Stimulated activated naive B cell treated with anti-CD40 and anti-IgM and Interleukin-4, amounts not matched to agents 10 μg/mL and 1 μg/mL and 100 μg/mL, for 72 hours (primary cell): ENCODE measurements at regions not wholly inside any gene's neighbourhood (a gene's known extent, or its start where the extent isn't known, plus 50 kb on each side); places are given as distances from the start of the nearest gene placed in this dataset.

Experiments
- ATAC-seq, 2 donors: fragments of 150-1000 bp; cut with Tn5 transposase; replicated peaks; 2 replicates each; pipeline ENCODE4 v1.10.0; 2021; ENCODE audit warnings: moderate library complexity in 1 of 2
- DNase-seq: peaks from one replicate; pipeline ENCODE4 v3.0.0; 2021
- H3K27ac Mint-ChIP-seq: one replicate; pipeline ENCODE4 v1.8.0; 2022; ENCODE audit warnings: mild to moderate bottlenecking, mixed read lengths
- H3K27me3 Mint-ChIP-seq, 2 donors: one replicate each; pipeline ENCODE4 v1.8.0; 2022; ENCODE audit warnings: mixed read lengths in 2 of 2
- H3K36me3 Mint-ChIP-seq, 2 donors: one replicate each; pipeline ENCODE4 v1.8.0; 2022; ENCODE audit warnings: mixed read lengths in 2 of 2, mild to moderate bottlenecking in 1 of 2
- H3K4me1 Mint-ChIP-seq, 2 donors: one replicate each; pipeline ENCODE4 v1.8.0; 2022; ENCODE audit warnings: mixed read lengths in 2 of 2, mild to moderate bottlenecking in 1 of 2
- H3K4me3 Mint-ChIP-seq, 2 donors: one replicate each; pipeline ENCODE4 v1.8.0; 2022; ENCODE audit warnings: mild to moderate bottlenecking in 2 of 2, mixed read lengths in 2 of 2, moderate library complexity in 1 of 2
- H3K9me3 Mint-ChIP-seq, 2 donors: one replicate each; pipeline ENCODE4 v1.8.0; 2022; ENCODE audit warnings: mixed read lengths in 2 of 2, mild to moderate bottlenecking in 1 of 2

DNA sequence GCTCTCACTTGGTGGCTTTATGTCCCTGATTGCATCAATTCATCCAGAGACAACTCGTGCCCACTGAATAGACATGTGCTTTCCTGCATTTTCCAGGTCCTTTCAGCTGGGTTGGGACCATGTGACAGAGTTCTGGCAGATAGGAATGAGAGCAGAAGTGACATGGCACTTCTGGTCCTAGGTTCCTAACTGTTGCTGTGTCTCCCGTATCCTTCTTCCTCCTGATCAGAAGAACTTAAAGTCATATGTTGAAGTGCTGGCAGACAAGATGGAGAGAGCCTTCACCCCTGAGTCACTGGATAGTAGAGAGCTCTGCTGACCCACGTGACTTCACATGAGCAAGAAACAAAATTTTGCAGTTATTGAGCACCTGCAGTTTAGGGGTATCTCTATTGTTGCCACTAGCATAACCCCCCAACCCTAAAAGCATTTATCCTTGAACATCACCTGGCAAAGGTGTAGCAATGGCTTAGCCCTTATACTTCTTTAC lies 80.0 kb downstream of the NREP start:
- ATAC-seq (no peak), DNase-seq (no peak)
- Mint-ChIP-seq H3K27me3 (no peaks in the 10 kb centered on the region), H3K4me3 (no peak overlapping the region), H3K4me1 (no peaks in the 10 kb centered on the region), H3K27ac (no peak overlapping the region), H3K36me3 (no peaks in the 10 kb centered on the region), H3K9me3 (no peaks in the 10 kb centered on the region)

DNA sequence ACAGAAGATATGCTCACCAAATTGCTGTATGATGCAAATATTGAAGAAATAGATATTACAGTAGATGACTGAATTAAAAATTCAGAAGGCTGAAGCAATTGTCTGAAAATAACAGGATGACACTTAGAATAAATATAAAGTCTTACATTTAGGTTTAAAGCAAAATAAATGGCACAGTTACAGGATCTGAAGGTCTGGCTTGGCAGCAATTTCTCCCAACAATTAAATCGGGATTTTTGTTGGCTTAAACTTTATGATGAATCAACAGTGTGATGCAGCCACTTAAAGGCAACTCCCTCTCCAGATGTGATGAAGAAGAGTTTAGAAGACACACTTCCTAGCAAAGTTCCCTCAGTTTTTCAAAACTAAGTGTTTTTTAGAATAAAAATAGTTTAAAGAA lies 80.5 kb downstream of the NREP start:
- Mint-ChIP-seq H3K27ac (no peak overlapping the region), H3K27me3 (no peaks in the 10 kb centered on the region), H3K36me3 (no peaks in the 10 kb centered on the region), H3K9me3 (no peaks in the 10 kb centered on the region), H3K4me1 (no peaks in the 10 kb centered on the region), H3K4me3 (no peak overlapping the region)
- DNase-seq (no peak), ATAC-seq (no peak)

DNA sequence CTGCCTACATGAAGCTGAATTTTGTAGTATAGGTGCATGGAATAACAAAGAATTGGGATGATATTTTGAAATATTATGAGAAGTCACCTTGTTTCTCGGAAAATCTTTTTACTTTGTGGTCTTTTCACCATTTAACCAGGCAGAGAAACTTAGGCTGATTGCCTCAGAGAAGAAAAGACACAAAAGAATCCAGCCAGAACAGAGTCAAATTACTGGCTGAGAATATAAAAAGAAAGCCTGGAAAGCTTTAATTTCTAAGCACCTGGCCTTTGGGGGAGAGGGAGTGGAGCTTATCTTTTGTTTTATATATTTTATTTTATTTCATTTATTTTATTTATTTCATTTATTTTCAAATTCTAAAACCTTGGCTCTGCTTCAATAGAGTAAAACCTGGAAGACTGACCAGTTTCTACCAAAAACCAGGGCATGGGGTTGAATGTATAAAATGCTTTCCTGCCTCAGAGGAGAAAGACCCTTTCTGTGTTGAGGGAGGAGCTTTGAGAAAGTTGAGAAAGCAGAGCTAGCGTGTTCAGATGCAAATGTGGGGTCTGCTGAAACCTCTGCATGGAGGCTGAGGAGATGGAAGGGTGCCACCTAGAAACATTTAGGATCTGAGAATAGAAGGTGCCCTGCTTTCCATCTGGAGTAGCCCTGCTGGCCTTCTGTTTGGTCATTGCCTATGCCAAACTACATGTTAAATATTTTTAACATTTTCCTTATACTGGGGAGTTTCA lies 81.6 kb downstream of the NREP start:
- H3K27me3 Mint-ChIP-seq = no peaks in the 10 kb centered on the region
- DNase-seq = no peak

GRCh38 chr5:111673891-111674626 lies 82.9 kb downstream of the NREP start:
- H3K27me3 Mint-ChIP-seq = no peaks in the 10 kb centered on the region
- DNase-seq (no peak), ATAC-seq (no peak)
- H3K4me1 Mint-ChIP-seq = no peaks in the 10 kb centered on the region
- no peaks in the 10 kb centered on the region for H3K36me3 Mint-ChIP-seq
- no peak overlapping the region for H3K27ac Mint-ChIP-seq
- H3K9me3 Mint-ChIP-seq = no peaks in the 10 kb centered on the region
- no peak overlapping the region for H3K4me3 Mint-ChIP-seq

More for the DNA sequence above, 81.6 kb downstream of the NREP start:
- Mint-ChIP-seq H3K4me3 (no peak overlapping the region), H3K27ac (no peak overlapping the region), H3K4me1 (no peaks in the 10 kb centered on the region), H3K36me3 (no peaks in the 10 kb centered on the region), H3K9me3 (no peaks in the 10 kb centered on the region)
- ATAC-seq = no peak

GRCh38 chr5:111672099-111672498 lies 84.9 kb downstream of the NREP start:
- DNase-seq (no peak), ATAC-seq (no peak)
- no peak overlapping the region for H3K4me3 Mint-ChIP-seq
- H3K36me3 Mint-ChIP-seq = no peaks in the 10 kb centered on the region
- no peaks in the 10 kb centered on the region for H3K9me3 Mint-ChIP-seq
- no peaks in the 10 kb centered on the region for H3K4me1 Mint-ChIP-seq
- no peak overlapping the region for H3K27ac Mint-ChIP-seq
- H3K27me3 Mint-ChIP-seq = no peaks in the 10 kb centered on the region

- DNase-seq (no peak), ATAC-seq (no peak)
- Mint-ChIP-seq H3K4me3 (no peak overlapping the region), H3K27me3 (no peaks in the 10 kb centered on the region), H3K36me3 (no peaks in the 10 kb centered on the region), H3K9me3 (no peaks in the 10 kb centered on the region), H3K4me1 (no peaks in the 10 kb centered on the region), H3K27ac (no peak overlapping the region)
Observed at GRCh38 chr5:111670826-111671492, 86.0 kb downstream of the NREP start.

DNA sequence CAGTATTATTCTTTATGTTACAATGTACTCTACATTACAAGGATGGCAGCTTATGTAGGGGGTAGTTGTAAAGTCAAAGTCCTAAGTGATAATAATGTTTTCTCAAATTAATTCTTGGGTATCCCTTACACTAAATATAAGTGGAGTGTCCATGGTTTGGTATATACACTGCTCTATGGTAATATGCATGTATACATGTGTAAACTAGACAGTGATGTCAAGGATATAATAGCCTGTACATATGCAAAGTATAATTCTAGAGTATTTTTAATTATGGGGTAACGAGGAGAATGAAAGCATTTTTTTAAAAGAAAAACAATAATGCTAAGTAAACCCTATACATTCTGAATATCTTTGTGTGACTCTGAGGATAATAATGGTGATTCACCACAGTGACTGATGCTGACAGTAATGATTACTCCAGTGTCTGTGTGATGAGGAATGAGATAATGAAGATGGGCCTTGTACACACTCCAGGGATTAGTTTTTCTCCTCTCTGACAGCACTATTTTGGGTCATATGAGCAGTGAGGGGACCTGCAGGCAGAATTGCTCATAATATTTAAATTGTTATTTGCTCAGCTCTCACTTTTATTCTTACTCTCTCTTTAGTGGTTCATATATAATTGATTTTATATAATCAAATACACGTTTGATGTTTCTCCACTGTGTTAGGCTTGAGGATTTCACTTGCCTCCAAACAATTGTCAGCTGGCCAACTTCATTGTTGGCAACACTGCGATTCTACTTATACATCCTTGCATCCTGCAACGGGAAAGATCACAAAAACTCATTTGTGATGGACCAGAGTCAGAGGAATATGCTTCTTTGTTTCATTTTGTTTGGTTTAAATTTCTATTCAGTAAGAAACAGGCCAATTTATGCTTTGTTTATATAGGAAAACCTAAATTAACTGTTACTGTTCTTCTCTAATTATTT lies 88.2 kb downstream of the NREP start:
- DNase-seq (no peak), ATAC-seq (no peak)
- no peaks in the 10 kb centered on the region for H3K9me3 Mint-ChIP-seq
- no peak overlapping the region for H3K4me3 Mint-ChIP-seq
- H3K27me3 Mint-ChIP-seq = no peaks in the 10 kb centered on the region
- H3K36me3 Mint-ChIP-seq = no peaks in the 10 kb centered on the region
- H3K4me1 Mint-ChIP-seq = no peaks in the 10 kb centered on the region
- H3K27ac Mint-ChIP-seq = no peak overlapping the region

DNA sequence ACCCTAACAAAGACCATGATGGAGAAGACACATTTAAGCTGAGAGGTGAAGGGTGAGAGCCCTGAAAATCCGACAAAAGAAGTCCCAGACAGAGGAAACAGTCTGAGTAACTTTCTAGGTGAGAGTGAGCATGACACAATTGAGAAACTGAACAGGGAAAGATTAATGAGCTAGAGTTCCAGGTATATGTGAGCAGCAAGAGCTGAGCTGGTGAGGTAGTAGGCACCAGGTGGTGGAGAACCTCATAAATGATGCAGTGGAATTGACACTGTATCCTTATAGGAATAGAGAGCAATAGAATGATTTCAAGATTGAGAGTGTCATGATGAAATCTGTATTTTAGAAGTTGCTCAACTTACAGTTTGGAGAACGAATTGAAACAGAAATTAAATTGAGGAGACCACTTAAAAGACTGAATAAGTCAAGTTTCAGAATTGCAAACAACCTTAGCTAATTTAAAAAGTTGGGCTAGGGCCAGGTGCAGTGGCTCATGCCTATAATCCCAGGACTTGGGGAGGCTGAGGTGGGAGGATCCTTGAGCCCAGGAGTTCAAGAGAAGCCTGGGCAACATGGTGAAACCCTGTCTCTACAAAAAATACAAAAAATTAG lies 89.8 kb downstream of the NREP start:
- no peak overlapping the region for H3K27ac Mint-ChIP-seq
- no peaks in the 10 kb centered on the region for H3K36me3 Mint-ChIP-seq
- no peaks in the 10 kb centered on the region for H3K9me3 Mint-ChIP-seq
- ATAC-seq = no peak
- H3K4me3 Mint-ChIP-seq = no peak overlapping the region
- no peak for DNase-seq
- no peaks in the 10 kb centered on the region for H3K4me1 Mint-ChIP-seq
- no peaks in the 10 kb centered on the region for H3K27me3 Mint-ChIP-seq

GRCh38 chr5:111656580-111656979 lies 100.4 kb downstream of the NREP start:
- Mint-ChIP-seq H3K4me1 (peaks cover 0 to 2% of the 10 kb centered on the region in 2 donors), H3K36me3 (peaks cover 0 to 6% of the 10 kb centered on the region in 2 donors), H3K9me3 (peaks cover 7 to 16% of the 10 kb centered on the region in 2 donors), H3K27ac (no peak overlapping the region), H3K27me3 (peaks cover 0 to 6% of the 10 kb centered on the region in 2 donors), H3K4me3 (no peak overlapping the region)
- DNase-seq (no peak), ATAC-seq (no peak)

DNA sequence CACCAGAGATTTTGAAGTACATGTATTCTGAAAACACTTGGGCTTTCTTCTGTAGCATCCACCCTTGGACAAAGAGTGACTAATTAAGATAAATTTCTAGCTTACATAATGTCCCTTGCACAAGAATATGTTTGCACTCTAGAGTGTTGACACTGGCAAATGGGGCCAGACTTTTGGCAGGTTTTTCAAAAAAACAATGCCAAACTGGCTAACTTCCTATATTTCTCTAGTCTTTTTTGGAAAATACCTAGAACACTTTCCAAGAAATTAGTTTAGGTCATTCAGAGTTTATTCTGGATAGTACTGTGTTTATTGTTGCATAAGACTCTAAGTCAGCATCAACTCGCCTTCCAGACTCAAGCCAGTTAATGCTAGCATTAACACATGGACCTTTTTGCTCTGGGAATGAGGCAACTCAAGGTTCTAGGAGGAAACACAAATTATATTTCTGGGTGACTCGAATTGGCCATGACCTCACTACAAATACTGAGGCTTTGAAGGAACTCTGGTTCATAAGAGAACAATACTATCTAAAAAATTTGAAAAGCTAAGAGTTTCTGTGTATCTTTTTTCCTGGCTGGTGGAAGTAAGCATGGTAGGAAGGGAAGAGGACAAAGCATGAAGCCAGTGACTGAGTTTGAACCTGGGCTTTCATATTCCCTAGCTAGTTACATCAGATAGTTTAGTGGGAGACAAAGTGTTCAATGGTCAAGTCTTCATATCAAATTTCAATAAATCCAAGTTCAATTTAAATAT lies 101.6 kb downstream of the NREP start:
- H3K9me3 Mint-ChIP-seq = peaks cover 7 to 14% of the 10 kb centered on the region in 2 donors
- ATAC-seq (no peak), DNase-seq (no peak)
- no peak overlapping the region for H3K4me3 Mint-ChIP-seq
- H3K27ac Mint-ChIP-seq = no peak overlapping the region
- H3K4me1 Mint-ChIP-seq = peaks cover 0 to 2% of the 10 kb centered on the region in 2 donors
- H3K27me3 Mint-ChIP-seq = peaks cover 0 to 6% of the 10 kb centered on the region in 2 donors
- peaks cover 0 to 2% of the 10 kb centered on the region in 2 donors for H3K36me3 Mint-ChIP-seq

DNA sequence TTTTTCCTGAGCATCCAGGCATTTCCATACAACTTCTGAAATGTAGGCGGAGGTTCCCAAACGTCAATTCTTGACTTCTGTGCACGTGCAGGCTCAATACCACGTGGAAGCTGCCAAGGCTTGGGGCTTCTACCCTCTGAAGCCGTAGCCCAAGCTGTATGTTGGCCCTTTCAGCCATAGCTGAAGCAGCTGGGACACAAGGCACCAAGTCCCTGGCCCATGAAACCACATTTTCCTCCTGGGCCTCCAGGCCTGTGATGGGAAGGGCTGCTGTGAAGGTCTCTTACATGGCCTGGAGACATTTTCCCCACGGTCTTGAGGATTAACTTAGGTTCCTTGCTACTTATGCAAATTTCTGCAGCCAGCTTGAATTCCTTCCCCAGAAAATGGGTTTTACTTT lies 103.6 kb downstream of the NREP start:
- H3K27ac Mint-ChIP-seq = no peak overlapping the region
- no peak overlapping the region for H3K4me3 Mint-ChIP-seq
- ATAC-seq (no peak), DNase-seq (no peak)
- peaks cover 7% of the 10 kb centered on the region in 2 donors for H3K9me3 Mint-ChIP-seq
- peaks cover 0 to 2% of the 10 kb centered on the region in 2 donors for H3K4me1 Mint-ChIP-seq
- no peaks in the 10 kb centered on the region for H3K36me3 Mint-ChIP-seq
- peaks cover 0 to 4% of the 10 kb centered on the region in 2 donors for H3K27me3 Mint-ChIP-seq

- DNase-seq (no peak), ATAC-seq (no peak)
- peaks cover 7% of the 10 kb centered on the region in 2 donors for H3K9me3 Mint-ChIP-seq
- no peak overlapping the region for H3K4me3 Mint-ChIP-seq
- H3K27ac Mint-ChIP-seq = no peak overlapping the region
- H3K36me3 Mint-ChIP-seq = no peaks in the 10 kb centered on the region
- peaks cover 0 to 2% of the 10 kb centered on the region in 2 donors for H3K4me1 Mint-ChIP-seq
- peaks cover 0 to 4% of the 10 kb centered on the region in 2 donors for H3K27me3 Mint-ChIP-seq
Observed at GRCh38 chr5:111649516-111649915, 107.5 kb downstream of the NREP start.

- no peak for DNase-seq
- H3K9me3 Mint-ChIP-seq = peaks cover 4 to 6% of the 10 kb centered on the region in 2 donors
Observed at GRCh38 chr5:111645303-111645838, 111.6 kb downstream of the NREP start.

More at GRCh38 chr5:111645303-111645838, 111.6 kb downstream of the NREP start:
- Mint-ChIP-seq H3K27ac (no peak overlapping the region), H3K36me3 (peaks cover 0 to 3% of the 10 kb centered on the region in 2 donors), H3K4me1 (no peaks in the 10 kb centered on the region), H3K4me3 (no peak overlapping the region), H3K27me3 (peaks cover 0 to 4% of the 10 kb centered on the region in 2 donors)
- no peak for ATAC-seq
